HL-60 (cell line): ENCODE measurements at regions not wholly inside any gene's neighbourhood (a gene's known extent, or its start where the extent isn't known, plus 50 kb on each side); places are given as distances from the start of the nearest gene placed in this dataset.

Experiments used
- DNase-seq, 2 experiments: peaks; one replicate each; pipeline ENCODE4 v3.0.0-alpha.2; 2010 to 2020; ENCODE audit warnings: low read depth in 1 of 2, low spot score in 1 of 2
- H3K27ac ChIP-seq: fragments of 250-450 bp; sonication (Bioruptor Pico); replicated peaks from 2 replicates; pipeline ENCODE4 v1.5.1; 2020; ENCODE audit warnings: mild to moderate bottlenecking, moderate library complexity
- H3K27me3 ChIP-seq: fragments of 250-450 bp; sonication (Bioruptor Pico); 2 replicates; pipeline ENCODE4 v1.5.1; 2021; ENCODE audit warnings: mild to moderate bottlenecking, moderate library complexity; ENCODE audit not compliant: insufficient read depth, poor library complexity, severe bottlenecking
- H3K4me3 ChIP-seq: replicated peaks from 2 replicates; pipeline ENCODE4 v1.5.1; 2011; ENCODE audit warnings: mild to moderate bottlenecking, control low read depth, low read length; ENCODE audit not compliant: insufficient read depth
- GABPA ChIP-seq: IDR thresholded peaks from 2 replicates; pipeline ENCODE4 v1.6.1; 2012; ENCODE audit warnings: low read depth
- POLR2AphosphoS5 ChIP-seq: IDR thresholded peaks from 2 replicates; pipeline ENCODE4 v1.6.1; 2012; ENCODE audit warnings: low read depth
- REST ChIP-seq: IDR thresholded peaks from 2 replicates; pipeline ENCODE4 v1.6.1; 2012; ENCODE audit warnings: low read depth; ENCODE audit not compliant: insufficient replicate concordance
- SPI1 ChIP-seq: IDR thresholded peaks from 2 replicates; pipeline ENCODE4 v1.6.1; 2012; ENCODE audit warnings: low read depth, mild to moderate bottlenecking, borderline replicate concordance
- TF ChIP-seq, protein P1 (sequence below): IDR thresholded peaks from one replicate; pipeline ENCODE4 v1.5.1; 2011; ENCODE audit warnings: low read length, control low read depth, inconsistent platforms; ENCODE audit not compliant: insufficient read depth

- H3K4me3 ChIP-seq: no peak overlapping the region
These were observed 77.0 kb downstream of the PDCL3 start for GRCh38 chr2:100639588-100640390.

GRCh38 chr2:100640431-100641124 is 77.8 kb downstream of the PDCL3 start:
- Histone ChIP-seq H3K27me3 (peaks cover 7% of the 10 kb centered on the region), H3K27ac (no peak overlapping the region), H3K4me3 (no peak overlapping the region)
- TF ChIP-seq GABPA (no peak), POLR2AphosphoS5 (no peak)
- TF ChIP-seq, protein P1, sequence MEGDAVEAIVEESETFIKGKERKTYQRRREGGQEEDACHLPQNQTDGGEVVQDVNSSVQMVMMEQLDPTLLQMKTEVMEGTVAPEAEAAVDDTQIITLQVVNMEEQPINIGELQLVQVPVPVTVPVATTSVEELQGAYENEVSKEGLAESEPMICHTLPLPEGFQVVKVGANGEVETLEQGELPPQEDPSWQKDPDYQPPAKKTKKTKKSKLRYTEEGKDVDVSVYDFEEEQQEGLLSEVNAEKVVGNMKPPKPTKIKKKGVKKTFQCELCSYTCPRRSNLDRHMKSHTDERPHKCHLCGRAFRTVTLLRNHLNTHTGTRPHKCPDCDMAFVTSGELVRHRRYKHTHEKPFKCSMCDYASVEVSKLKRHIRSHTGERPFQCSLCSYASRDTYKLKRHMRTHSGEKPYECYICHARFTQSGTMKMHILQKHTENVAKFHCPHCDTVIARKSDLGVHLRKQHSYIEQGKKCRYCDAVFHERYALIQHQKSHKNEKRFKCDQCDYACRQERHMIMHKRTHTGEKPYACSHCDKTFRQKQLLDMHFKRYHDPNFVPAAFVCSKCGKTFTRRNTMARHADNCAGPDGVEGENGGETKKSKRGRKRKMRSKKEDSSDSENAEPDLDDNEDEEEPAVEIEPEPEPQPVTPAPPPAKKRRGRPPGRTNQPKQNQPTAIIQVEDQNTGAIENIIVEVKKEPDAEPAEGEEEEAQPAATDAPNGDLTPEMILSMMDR: no peak
- no peak for DNase-seq

More at GRCh38 chr2:100639588-100640390, 77.0 kb downstream of the PDCL3 start:
- Histone ChIP-seq H3K27ac (no peak overlapping the region), H3K27me3 (peaks cover 9% of the 10 kb centered on the region)
- DNase-seq: no peak
- TF ChIP-seq, protein P1: no peak
- TF ChIP-seq SPI1 (no peak), POLR2AphosphoS5 (no peak), REST (no peak), GABPA (no peak)

DNA sequence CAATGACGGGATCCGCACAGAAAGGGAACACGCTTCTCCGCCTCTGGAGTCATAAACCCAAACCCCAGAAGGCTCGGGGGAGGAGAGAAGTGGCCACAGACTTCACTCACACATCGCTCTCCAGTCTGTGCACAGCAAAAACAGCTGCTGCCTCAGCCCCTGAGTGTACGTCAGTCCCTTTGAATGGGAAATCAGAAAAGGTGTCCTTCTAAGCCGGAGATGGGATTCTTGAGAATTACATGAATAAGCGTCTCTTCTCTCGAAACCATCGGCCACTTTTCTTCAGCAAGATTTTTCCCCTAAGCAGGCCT is 78.3 kb downstream of the PDCL3 start:
- DNase-seq: no peak
- TF ChIP-seq SPI1 (no peak), GABPA (no peak), REST (no peak), POLR2AphosphoS5 (no peak)
- TF ChIP-seq, protein P1: no peak
- Histone ChIP-seq H3K4me3 (no peak overlapping the region), H3K27ac (no peak overlapping the region), H3K27me3 (peaks cover 7% of the 10 kb centered on the region)
